RCC 7860 (cell line): ENCODE measurements at regions not wholly inside any gene's neighbourhood (a gene's known extent, or its start where the extent isn't known, plus 50 kb on each side); places are given as distances from the start of the nearest gene placed in this dataset.
"Not testable (repeated sequence)": the region's sequence is repeated elsewhere in the genome, so short reads cannot be mapped to it uniquely, and the experiment has no call there.

Experiments used
- DNase-seq: peaks from one replicate; pipeline ENCODE4 v3.0.0-alpha.2; 2015; ENCODE audit warnings: low spot score
- FAIRE-seq: peaks from 2 replicates; lab custom pipeline; 2012; peaks lifted over from hg19 to GRCh38; lab: Jason Lieb, UNC

- FAIRE-seq, DNase-seq: not testable (repeated sequence)
Observed at GRCh38 chr15:81870062-81870745, 175.6 kb downstream of the MEX3B start.

GRCh38 chr15:81869161-81869954 is 176.5 kb downstream of the MEX3B start:
- DNase-seq (no peak), FAIRE-seq (no peak)

- DNase-seq = no peak
- FAIRE-seq = no peak
Observed at GRCh38 chr15:81865850-81866537, 179.8 kb downstream of the MEX3B start.

GRCh38 chr15:81863162-81863561 is 182.7 kb downstream of the MEX3B start:
- no peak for DNase-seq

GRCh38 chr15:81859737-81860516 is 185.9 kb downstream of the MEX3B start:
- DNase-seq (no peak), FAIRE-seq (no peak)

More at GRCh38 chr15:81863162-81863561, 182.7 kb downstream of the MEX3B start:
- no peak for FAIRE-seq

GRCh38 chr15:81858586-81858985 is 187.2 kb downstream of the MEX3B start:
- DNase-seq (no peak), FAIRE-seq (no peak)

GRCh38 chr15:81858136-81858535 is 187.7 kb downstream of the MEX3B start:
- FAIRE-seq (no peak), DNase-seq (no peak)

GRCh38 chr15:81856634-81857026 is 189.2 kb downstream of the MEX3B start:
- FAIRE-seq (no peak), DNase-seq (no peak)

GRCh38 chr15:81856001-81856633 is 189.7 kb downstream of the MEX3B start:
- FAIRE-seq = no peak
- no peak for DNase-seq

- no peak for DNase-seq
- no peak for FAIRE-seq
Observed at GRCh38 chr15:81853150-81853748, 192.6 kb downstream of the MEX3B start.

- DNase-seq (no peak), FAIRE-seq (no peak)
Observed at GRCh38 chr15:81852411-81853149, 193.2 kb downstream of the MEX3B start.

GRCh38 chr15:81851757-81852156 is 194.1 kb downstream of the MEX3B start:
- FAIRE-seq = no peak

GRCh38 chr15:81851325-81851724 is 194.5 kb downstream of the MEX3B start:
- FAIRE-seq = no peak
- DNase-seq = no peak

More at GRCh38 chr15:81851757-81852156, 194.1 kb downstream of the MEX3B start:
- DNase-seq = no peak

GRCh38 chr15:81849289-81849688 is 196.5 kb downstream of the MEX3B start:
- FAIRE-seq (no peak), DNase-seq (no peak)

- DNase-seq = no peak
Observed at GRCh38 chr15:81848701-81849100, 197.1 kb downstream of the MEX3B start.

GRCh38 chr15:81843757-81844407 is 201.9 kb downstream of the MEX3B start:
- DNase-seq (no peak), FAIRE-seq (no peak)

More at GRCh38 chr15:81848701-81849100, 197.1 kb downstream of the MEX3B start:
- FAIRE-seq = no peak

GRCh38 chr15:81843226-81843625 is 202.6 kb downstream of the MEX3B start:
- no peak for DNase-seq
- no peak for FAIRE-seq

- no peak for FAIRE-seq
- DNase-seq = no peak
Observed at GRCh38 chr15:81839387-81839786, 206.4 kb downstream of the MEX3B start.

GRCh38 chr15:81835731-81836130 is 210.1 kb downstream of the MEX3B start:
- DNase-seq (no peak), FAIRE-seq (no peak)
